ENCODE measurements at regions not wholly inside any gene's neighbourhood (a gene's known extent, or its start where the extent isn't known, plus 50 kb on each side); places are given as distances from the start of the nearest gene placed in this dataset.
"Not testable (repeated sequence)": the region's sequence is repeated elsewhere in the genome, so short reads cannot be mapped to it uniquely, and the experiment has no call there.

DNA sequence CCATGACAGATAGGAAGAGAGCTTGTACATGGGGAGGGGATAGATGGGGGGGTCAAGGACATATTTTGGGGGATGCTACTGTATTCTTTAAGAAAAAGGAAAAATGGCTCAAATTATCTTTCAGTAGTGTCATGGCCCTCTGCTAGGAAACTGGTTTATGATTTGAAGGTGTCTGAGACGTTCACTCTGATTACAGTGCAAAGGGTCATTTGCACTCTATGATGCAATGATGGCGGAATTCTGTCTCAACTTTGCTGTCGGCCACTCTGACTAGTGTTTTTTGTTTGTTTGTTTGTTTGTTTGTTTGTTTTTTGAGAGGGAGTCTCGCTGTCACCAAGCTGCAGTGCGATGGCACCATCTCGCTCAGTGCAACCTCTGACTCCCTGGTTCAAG is 180.0 kb downstream of the SOX4 start:
- no peak for DNase-seq

DNA sequence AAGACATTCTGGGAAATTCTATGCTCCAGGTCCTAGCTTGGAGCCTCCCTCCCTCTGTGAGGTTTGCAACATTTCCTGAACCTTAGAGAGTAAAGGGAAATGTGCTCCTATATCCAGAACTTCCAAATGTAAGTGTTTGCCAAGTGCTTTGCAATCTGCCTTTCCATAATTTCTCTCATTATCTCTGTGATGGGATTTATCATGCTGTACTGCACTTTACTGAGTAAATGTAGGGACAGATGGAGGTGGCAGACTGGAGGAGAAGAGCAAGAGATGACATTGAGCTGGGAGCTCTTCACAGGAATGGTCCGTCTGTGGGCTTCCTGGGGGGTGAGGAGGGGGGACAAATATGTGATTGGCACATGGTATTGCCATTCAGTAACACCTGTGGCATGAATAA is 184.3 kb downstream of the SOX4 start:
- peak; percentile 97 for DNase-seq

DNA sequence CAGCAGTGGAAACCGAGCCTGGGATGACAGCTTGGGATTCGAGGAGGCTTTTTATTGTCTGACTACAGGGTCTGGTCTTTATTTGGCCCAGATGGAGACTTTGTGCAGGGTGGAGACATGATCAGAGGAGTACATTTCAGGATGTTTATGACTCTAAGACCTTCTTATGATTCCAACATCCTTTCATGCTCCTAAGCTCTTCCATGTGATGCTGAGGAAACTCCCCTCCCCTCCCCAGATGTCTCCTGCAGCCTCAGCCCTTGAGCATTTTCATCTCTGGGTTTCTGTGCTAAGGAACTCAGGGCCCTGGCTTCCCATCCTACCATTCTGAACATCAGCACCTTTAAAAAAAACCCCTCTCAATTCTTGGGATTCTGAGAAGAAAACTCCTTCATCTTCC is 186.6 kb downstream of the SOX4 start:
- no peak for DNase-seq

GRCh38 chr6:21780679-21781078 is 187.1 kb downstream of the SOX4 start:
- DNase-seq = no peak

DNA sequence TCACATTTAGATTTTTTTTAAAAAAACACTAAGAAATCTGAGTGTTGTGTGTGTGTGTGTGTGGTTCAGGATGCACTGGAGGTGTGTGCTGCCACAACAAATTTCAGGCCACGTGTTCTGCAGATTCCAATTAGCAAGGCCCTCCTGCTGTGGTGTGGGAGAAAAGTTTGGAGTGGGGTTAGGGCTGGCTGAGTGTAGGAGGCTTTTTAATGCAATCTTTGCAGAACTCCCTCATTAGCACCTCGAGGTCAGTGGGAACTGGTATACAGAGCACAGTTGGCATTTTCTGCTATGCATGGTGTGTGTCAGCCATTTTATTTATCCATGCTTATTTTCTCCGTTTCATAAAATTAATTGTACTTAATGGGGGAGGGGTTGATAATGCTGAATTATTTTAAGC is 187.6 kb downstream of the SOX4 start:
- DNase-seq = no peak

DNA sequence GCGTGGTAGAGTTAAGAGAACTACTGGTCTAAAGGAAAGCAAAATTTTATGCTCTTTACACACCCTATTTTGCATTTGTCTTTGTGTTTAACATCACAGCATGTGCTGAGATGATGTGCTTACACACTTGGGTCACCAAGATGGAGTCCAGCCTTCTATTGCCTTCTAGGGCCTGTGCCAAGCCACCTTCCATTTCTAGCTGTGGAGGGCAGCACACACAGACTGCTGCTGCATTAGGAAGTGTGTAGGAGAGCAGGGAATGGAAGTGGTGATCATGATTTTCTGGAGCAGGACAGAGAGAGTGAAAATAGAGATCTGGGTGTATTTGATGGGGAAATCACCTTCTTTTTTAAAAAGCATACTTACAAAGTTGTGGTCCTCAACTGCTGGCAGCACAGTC is 191.6 kb downstream of the SOX4 start:
- DNase-seq = no peak

DNA sequence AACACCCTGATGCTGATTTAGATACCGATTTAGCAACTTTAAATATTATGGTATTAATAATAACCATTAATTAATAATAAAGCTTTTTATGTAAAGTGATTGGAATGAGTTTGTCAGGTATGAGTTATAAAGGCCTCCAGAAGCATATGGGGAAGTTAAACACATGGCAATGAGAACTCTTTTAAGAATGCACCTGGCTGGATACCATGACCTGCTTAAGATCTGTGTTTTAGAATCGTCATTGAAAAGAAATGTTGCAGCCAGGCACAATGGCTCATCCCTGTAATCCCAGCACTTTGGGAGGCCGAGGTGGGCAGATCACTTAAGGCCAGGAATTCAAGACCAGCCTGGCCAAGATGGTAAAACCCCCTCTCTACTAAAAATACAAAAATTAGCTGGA is 197.5 kb downstream of the SOX4 start:
- DNase-seq = no peak

DNA sequence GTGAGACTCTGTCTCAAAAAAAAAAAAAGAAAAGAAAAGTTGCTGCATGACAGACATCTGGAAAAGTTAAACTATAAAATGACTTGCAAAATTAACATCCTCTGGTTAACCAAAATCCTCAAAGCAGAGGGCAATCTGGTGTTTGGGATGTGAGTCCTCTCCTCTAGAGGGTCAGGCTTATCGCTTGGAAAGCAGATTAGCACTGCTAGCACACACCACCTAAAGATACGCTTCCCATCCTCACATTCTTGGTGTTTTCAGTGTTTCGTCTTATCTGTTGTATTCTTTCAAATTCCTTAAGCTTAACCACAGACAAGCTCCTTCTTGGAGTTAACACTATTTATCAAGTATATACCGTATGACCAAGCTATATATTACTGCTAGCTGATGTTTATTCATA is 198.0 kb downstream of the SOX4 start:
- DNase-seq = no peak

DNA sequence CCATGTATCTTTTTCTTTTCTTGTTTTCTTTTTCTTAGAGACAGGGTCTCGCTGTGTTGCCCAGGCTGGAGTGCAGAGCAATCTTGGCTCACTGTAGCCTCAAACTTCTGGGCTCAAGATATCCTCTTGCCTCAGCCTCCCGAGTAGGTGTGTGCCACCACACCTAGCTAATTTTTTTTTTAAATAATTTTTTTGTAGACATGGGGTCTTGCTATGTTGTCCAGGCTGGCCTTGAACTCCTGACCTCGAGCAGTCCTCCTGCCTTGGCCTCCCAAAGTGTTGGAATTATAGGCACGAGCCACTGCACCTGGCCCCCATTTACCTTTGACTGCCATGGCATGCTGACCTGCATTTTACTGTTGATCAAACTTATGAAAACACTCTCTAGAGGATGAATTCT is 198.6 kb downstream of the SOX4 start:
- DNase-seq = no peak

DNA sequence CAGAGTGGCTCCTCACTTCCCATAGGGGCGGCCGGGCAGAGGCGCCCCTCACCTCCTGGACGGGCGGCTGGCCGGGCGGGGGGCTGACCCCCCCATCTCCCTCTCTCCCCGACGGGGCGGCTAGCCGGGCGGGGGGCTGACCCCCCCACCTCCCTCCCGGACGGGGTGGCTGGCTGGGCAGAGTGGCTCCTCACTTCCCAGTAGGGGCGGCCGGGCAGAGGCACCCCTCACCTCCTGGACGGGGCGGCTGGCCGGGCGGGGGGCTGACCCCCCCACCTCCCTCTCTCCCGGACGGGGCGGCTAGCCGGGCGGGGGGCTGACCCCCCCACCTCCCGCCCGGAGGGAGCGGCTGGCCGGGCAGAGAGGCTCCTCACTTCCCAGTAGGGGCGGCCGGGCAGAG is 203.4 kb downstream of the SOX4 start:
- DNase-seq = not testable (repeated sequence)

DNA sequence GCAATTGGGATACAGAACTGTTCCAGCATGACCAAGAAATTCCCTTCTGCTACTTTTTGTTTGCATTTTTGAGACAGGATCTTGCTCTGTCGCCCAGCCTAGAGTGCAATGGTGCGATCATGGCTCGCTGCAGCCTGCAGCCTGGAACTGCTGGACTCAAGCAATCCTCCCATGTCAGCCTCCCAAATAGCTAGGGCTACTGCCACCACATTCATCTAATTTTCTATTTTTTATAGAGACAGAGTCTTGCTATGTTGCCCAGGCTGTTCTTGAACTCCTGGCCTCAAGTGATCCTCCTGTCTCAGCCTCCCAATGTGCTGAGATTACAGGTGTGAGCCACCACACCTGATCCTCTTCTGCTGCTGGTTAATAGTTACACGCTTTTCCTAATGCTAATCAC is 204.9 kb downstream of the SOX4 start:
- DNase-seq = no peak

GRCh38 chr6:21800330-21800729 is 206.8 kb downstream of the SOX4 start:
- no peak for DNase-seq

GRCh38 chr6:21800948-21801438 is 207.4 kb downstream of the SOX4 start:
- DNase-seq = no peak

DNA sequence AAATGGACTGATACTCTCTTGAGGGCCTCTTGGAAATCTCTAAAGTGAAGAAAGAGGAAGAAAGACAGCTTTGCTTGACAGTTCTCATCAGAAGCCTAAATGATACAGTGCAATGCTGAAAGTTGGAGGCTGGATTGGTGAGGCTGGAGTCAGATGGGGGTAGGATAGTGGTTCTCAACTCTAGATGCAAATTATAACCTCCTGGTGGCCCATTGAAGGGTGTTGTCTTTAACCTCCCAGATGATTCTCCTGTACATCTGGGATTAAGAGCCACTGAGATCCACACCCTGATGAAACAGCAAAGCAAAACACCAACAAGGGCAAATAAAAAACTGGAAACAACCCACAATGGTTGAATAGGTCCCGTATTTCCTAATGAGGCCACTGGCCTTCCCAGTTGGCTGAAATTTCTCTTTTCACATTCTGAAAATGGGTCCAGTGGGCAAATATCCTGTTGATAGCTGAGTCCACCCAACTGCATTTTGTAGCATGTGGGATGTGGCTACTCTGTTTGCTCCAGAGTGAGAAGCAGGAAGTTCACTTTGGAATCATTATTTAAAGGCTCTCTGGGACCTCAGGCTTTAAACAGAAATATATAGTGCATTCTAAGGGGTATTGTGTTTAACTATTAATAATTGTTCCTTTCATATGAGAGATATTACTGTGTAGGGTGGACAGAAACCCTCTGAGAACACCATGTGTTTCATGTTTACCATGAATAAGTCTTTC is 208.1 kb downstream of the SOX4 start:
- DNase-seq = no peak

DNA sequence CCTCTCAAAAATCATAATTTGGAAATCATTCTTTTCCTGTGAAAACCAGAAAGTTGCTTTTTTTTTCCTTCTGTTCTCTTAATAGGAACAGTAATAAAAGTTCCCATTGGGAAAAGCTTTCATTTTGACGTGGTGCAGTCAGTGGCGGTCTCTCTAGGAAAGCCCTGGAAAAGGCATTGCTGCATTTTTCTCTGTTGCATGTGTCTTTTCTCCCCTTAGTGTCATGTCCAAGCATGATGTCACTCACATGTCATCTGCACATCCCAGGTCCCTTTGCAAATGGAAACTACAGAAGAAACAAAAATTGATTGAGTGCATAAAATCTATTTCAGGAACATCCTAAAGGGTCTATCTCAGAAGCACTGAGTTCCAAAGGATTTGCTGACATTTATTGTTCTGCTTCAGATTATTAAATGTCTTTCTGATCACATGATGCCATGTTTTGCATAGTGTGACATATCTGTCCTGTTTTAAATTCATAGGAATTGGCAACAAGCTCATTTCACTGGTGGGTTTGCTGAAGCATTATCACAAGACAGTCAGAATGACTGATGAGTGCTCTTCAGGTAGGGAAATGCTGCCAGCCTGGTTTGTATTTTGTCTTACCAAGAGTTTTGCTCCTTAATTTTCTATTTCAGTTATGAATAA is 208.7 kb downstream of the SOX4 start:
- DNase-seq = no peak

DNA sequence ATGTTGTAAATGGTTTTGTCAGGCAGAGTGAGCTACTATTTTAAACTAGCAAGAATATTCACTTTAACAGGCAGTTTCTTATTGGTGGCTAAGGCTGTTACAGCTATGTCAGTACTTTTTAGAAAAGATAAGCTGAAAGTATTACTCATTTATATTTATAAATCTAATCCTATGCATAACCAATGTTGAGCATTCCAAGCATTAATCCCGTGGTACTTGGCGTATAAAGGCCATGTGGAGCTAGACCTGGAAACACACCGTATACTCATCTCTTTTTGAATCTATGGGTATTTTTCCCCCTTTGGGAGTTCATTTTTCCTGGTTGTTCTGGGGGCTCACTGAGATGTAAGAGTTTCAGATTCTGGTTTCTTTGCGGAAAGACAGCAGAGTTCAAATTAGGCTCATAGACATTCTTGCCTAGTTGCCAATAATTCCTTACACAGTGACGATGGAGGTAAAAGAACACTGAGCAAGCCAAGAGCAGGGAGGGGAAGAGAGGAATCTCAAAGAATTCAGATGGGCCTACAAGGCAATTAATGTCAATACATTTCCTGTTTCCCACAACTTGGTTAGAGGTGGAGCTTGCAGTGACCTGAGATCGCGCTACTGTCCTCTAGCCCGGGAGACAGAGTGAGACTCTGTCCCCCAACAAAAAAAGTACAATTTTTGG is 211.5 kb downstream of the SOX4 start:
- no peak for DNase-seq

DNA sequence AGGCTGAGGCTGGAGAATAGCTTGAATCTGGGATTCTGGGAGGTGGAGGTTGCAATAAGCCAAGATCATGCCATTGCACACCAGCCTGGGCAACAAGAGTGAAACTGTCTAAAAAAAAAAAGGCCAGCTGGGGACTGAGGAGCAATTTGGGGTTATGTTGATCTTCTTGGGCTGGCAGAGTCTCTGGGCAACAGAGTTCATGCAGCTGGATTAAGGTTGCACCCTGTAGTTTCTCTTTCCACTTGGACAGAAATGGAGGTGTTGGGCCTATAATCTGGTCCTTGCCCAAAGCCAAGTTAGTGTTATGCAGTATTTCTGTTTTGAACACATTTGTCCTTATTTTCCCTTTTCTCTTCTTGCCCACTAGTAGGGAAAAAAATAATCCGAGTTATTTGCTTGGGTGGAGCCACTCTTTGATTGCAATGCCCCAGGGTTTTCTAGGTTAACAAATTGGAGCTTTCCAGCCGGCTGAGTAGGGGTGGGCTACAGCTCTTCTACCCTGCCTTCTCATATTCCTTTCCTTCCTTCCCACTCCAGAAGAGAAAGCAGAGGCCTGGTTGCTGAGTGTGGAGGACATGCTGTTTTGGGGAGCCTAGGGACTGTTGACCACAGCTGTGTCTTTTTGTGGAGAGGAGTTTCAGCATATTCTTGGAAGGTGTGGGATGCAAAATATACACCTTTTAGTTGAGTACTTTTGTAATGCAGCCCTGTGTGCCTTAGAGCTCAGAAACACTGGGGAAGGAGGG is 213.9 kb downstream of the SOX4 start:
- no peak for DNase-seq

- no peak for DNase-seq
These were observed 214.5 kb downstream of the SOX4 start for GRCh38 chr6:21808045-21808470.

GRCh38 chr6:21808551-21809242 is 215.1 kb downstream of the SOX4 start:
- DNase-seq = no peak

DNA sequence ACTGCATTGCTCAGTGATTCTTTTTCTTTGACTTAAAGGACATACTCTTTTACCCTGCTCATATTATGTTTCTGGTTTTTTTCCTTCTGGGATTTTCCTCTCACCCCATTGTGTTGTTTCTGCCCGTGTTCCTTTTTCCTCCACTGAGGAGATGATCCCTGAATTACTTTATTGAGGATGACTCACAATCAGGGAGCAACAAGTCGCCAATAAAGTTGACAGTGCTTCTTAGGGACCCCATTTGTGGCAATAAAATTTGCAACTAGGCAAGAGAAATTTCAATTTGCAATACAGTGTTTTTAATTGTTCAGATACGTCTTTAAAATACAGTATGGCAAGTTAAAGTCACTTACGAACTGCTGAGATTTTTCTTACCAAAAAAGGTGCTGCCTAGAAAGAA is 217.9 kb downstream of the SOX4 start:
- no peak for DNase-seq

DNA sequence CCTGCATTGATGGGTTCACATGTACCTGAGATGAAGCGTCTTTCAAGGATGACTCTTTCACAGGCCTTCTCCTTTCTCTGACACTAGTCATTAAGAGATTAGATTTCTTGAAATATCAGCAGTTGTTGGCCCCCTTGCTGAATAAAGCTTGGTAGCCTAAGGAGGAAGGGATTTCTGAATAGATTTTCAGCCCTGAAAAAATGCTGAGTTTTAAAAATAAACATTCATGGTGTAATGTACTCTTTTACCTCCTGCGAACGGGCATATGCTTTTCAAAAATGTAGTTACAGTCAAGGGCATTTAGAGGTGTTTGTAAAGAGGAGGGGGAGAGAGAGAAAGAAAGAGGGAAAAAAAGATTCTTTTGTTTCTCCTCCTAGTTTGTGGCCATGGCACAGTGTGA is 222.7 kb downstream of the SOX4 start:
- DNase-seq = no peak

DNA sequence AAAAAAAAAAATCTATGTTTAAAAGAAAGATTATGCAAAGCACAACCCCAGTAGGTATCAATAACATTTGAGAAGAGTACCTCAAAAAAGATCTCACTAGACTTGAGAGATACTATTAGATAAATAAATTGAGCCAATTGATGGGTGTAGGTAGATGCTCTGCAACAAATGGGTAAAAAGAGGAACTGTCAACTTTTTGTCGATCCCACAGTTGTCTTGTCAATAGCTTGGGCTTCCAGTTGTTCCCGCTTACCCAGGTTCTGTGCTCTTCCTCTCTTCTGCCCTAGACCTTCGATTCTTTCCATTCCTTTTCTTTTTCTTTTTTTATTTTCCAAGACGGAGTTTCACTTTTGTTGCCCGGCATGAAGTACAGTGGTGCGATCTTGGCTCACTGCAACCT is 226.9 kb downstream of the SOX4 start:
- DNase-seq = no peak

DNA sequence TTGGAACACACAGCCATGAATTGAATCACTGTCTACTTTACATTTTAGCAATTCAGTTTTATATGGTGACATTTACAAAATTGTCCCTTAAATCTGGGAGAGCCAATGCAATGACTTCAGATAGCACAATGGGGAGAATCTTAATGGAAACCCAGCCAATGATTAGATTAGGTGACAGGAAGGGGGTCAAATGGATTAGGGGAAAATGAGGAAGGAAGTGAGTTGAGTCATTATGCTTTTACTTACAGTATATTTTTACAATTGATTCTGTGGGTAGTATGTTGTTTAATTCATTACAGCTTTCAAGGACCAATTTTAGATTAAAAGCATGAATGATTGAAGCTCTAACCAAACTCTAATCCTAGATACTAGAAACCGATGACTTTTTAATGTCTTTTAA is 229.8 kb downstream of the SOX4 start:
- no peak for DNase-seq

Measured in NCI-H446 treated with DMSO at 0.1 percent for 48 hours (cell line).